ENCODE measurements at regions not wholly inside any gene's neighbourhood (a gene's known extent, or its start where the extent isn't known, plus 50 kb on each side); places are given as distances from the start of the nearest gene placed in this dataset.

- intact Hi-C loops (cut with DNase I), result no loop called here
- FAIRE-seq, result no peak
- no peaks in the 10 kb centered on the region for H3K36me3 ChIP-seq
- no peaks in the 10 kb centered on the region for H3K9me3 ChIP-seq
- WGBS, 2 donors, result 67 to 80% methylated on average over 1 of the region's 1 CpG
- H3K27ac ChIP-seq, result no peak overlapping the region
- no peak overlapping the region for H3K4me3 ChIP-seq
- no peak for TF ChIP-seq CTCF (IDR thresholded peaks at IDR 0.05)
- H3K4me1 ChIP-seq, result no peaks in the 10 kb centered on the region
- H3K27me3 ChIP-seq, result no peaks in the 10 kb centered on the region
- no peak for ATAC-seq
- no peak for DNase-seq
Observed at GRCh38 chr10:77699080-77699645, 61.6 kb upstream of the KCNMA1 start.

GRCh38 chr10:77698267-77698931, 60.8 kb upstream of the KCNMA1 start:
- no peak for TF ChIP-seq CTCF (IDR thresholded peaks at IDR 0.05)

GRCh38 chr10:77696584-77696983, 59.0 kb upstream of the KCNMA1 start:
- 92 to 93% methylated on average over 10 of the region's 10 CpGs for WGBS, 2 donors
- Histone ChIP-seq H3K36me3 (no peaks in the 10 kb centered on the region), H3K9me3 (no peaks in the 10 kb centered on the region), H3K4me1 (no peaks in the 10 kb centered on the region), H3K27ac (no peak overlapping the region), H3K4me3 (no peak overlapping the region), H3K27me3 (no peaks in the 10 kb centered on the region)
- no peak for FAIRE-seq
- no peak for TF ChIP-seq CTCF (IDR thresholded peaks at IDR 0.05)
- DNase-seq, result no peak
- intact Hi-C loops (cut with DNase I), result no loop called here
- ATAC-seq, result no peak

More at GRCh38 chr10:77698267-77698931, 60.8 kb upstream of the KCNMA1 start:
- no peak overlapping the region for H3K4me3 ChIP-seq
- no peak overlapping the region for H3K27ac ChIP-seq
- H3K4me1 ChIP-seq, result no peaks in the 10 kb centered on the region
- no peaks in the 10 kb centered on the region for H3K9me3 ChIP-seq
- no peak for DNase-seq
- H3K36me3 ChIP-seq, result no peaks in the 10 kb centered on the region
- no peaks in the 10 kb centered on the region for H3K27me3 ChIP-seq
- WGBS, 2 donors, result 82 to 84% methylated on average over 5 of the region's 5 CpGs
- ATAC-seq, result no peak
- no peak for FAIRE-seq
- intact Hi-C loops (cut with DNase I), result no loop called here

- intact Hi-C loops (cut with DNase I), result no loop called here
- peak in 1 of 4 donors; percentile 22 for ATAC-seq
- TF ChIP-seq CTCF (IDR thresholded peaks at IDR 0.05), result no peak
Observed at GRCh38 chr10:77695186-77695585, 57.6 kb upstream of the KCNMA1 start.

GRCh38 chr10:77692782-77693181, 55.2 kb upstream of the KCNMA1 start:
- intact Hi-C loops (cut with DNase I), result no loop called here
- Histone ChIP-seq H3K36me3 (no peaks in the 10 kb centered on the region), H3K4me3 (no peak overlapping the region), H3K4me1 (no peaks in the 10 kb centered on the region), H3K27ac (no peak overlapping the region), H3K9me3 (no peaks in the 10 kb centered on the region), H3K27me3 (no peaks in the 10 kb centered on the region)
- WGBS, 2 donors, result 12 to 26% methylated on average over 3 of the region's 3 CpGs
- TF ChIP-seq CTCF (IDR thresholded peaks at IDR 0.05), result no peak
- DNase-seq (peak; percentile 30 to 73 (median 52)), ATAC-seq (peak in 3 of 4 donors; percentile 49 to 79 (median 58)), FAIRE-seq (no peak)

More at GRCh38 chr10:77695186-77695585, 57.6 kb upstream of the KCNMA1 start:
- DNase-seq, result no peak
- H3K4me1 ChIP-seq, result no peaks in the 10 kb centered on the region
- no peaks in the 10 kb centered on the region for H3K9me3 ChIP-seq
- H3K4me3 ChIP-seq, result no peak overlapping the region
- 57 to 58% methylated on average over 1 of the region's 1 CpG for WGBS, 2 donors
- FAIRE-seq, result no peak
- no peaks in the 10 kb centered on the region for H3K36me3 ChIP-seq
- no peak overlapping the region for H3K27ac ChIP-seq
- H3K27me3 ChIP-seq, result no peaks in the 10 kb centered on the region
